ENCODE measurements at regions not wholly inside any gene's neighbourhood (a gene's known extent, or its start where the extent isn't known, plus 50 kb on each side); places are given as distances from the start of the nearest gene placed in this dataset.

- no peak for TF ChIP-seq CTCF (IDR thresholded peaks at IDR 0.05; ENCODE audit: insufficient read depth, low read length)
- H3K4me3 ChIP-seq (ENCODE audit: low read depth, low read length): no peak overlapping the region
- DNase-seq (ENCODE audit: low read depth): no peak
Observed at GRCh38 chr6:93749930-93750329, 330.6 kb upstream of the EPHA7 start.

- H3K4me3 ChIP-seq (ENCODE audit: low read depth, low read length): no peak overlapping the region
- TF ChIP-seq CTCF (IDR thresholded peaks at IDR 0.05; ENCODE audit: insufficient read depth, low read length): no peak
- DNase-seq (ENCODE audit: low read depth): peak; percentile 2
Observed at GRCh38 chr6:93749191-93749590, 329.8 kb upstream of the EPHA7 start.

GRCh38 chr6:93746892-93747291 is 327.5 kb upstream of the EPHA7 start:
- peak; percentile 1 for DNase-seq (ENCODE audit: low read depth)
- no peak for TF ChIP-seq CTCF (IDR thresholded peaks at IDR 0.05; ENCODE audit: insufficient read depth, low read length)

GRCh38 chr6:93745306-93745705 is 325.9 kb upstream of the EPHA7 start:
- no peak overlapping the region for H3K4me3 ChIP-seq (ENCODE audit: low read depth, low read length)
- no peak for DNase-seq (ENCODE audit: low read depth)
- TF ChIP-seq CTCF (IDR thresholded peaks at IDR 0.05; ENCODE audit: insufficient read depth, low read length): no peak

More at GRCh38 chr6:93746892-93747291, 327.5 kb upstream of the EPHA7 start:
- no peak overlapping the region for H3K4me3 ChIP-seq (ENCODE audit: low read depth, low read length)

- H3K4me3 ChIP-seq (ENCODE audit: low read depth, low read length): no peak overlapping the region
Observed at GRCh38 chr6:93735099-93735498, 315.7 kb upstream of the EPHA7 start.

GRCh38 chr6:93731306-93731705 is 311.9 kb upstream of the EPHA7 start:
- no peak for TF ChIP-seq CTCF (IDR thresholded peaks at IDR 0.05; ENCODE audit: insufficient read depth, low read length)
- H3K4me3 ChIP-seq (ENCODE audit: low read depth, low read length): no peak overlapping the region
- DNase-seq (ENCODE audit: low read depth): no peak

More at GRCh38 chr6:93735099-93735498, 315.7 kb upstream of the EPHA7 start:
- TF ChIP-seq CTCF (IDR thresholded peaks at IDR 0.05; ENCODE audit: insufficient read depth, low read length): no peak
- DNase-seq (ENCODE audit: low read depth): no peak

GRCh38 chr6:93728150-93728549 is 308.8 kb upstream of the EPHA7 start:
- DNase-seq (ENCODE audit: low read depth): no peak

More at GRCh38 chr6:93728150-93728549, 308.8 kb upstream of the EPHA7 start:
- H3K4me3 ChIP-seq (ENCODE audit: low read depth, low read length): no peak overlapping the region
- TF ChIP-seq CTCF (IDR thresholded peaks at IDR 0.05; ENCODE audit: insufficient read depth, low read length): no peak

Measured in fibroblast of the aortic adventitia (primary cell).